NCI-H1092 (cell line): ENCODE measurements at regions not wholly inside any gene's neighbourhood (a gene's known extent, or its start where the extent isn't known, plus 50 kb on each side); places are given as distances from the start of the nearest gene placed in this dataset.

Experiments used
- DNase-seq: peaks from one replicate; lab custom pipeline; 2025; lab: John Stamatoyannopoulos, UW

- no peak for DNase-seq
Observed at GRCh38 chr3:152719264-152719663, 115.7 kb upstream of the P2RY1 start.

GRCh38 chr3:152720951-152721718, 113.8 kb upstream of the P2RY1 start:
- DNase-seq: no peak

- no peak for DNase-seq
Observed at GRCh38 chr3:152724270-152724669, 110.7 kb upstream of the P2RY1 start.

- DNase-seq: no peak
Observed at GRCh38 chr3:152728231-152728980, 106.5 kb upstream of the P2RY1 start.

GRCh38 chr3:152729906-152730305, 105.0 kb upstream of the P2RY1 start:
- no peak for DNase-seq

- DNase-seq: no peak
Observed at GRCh38 chr3:152731511-152731910, 103.4 kb upstream of the P2RY1 start.

GRCh38 chr3:152733584-152734119, 101.3 kb upstream of the P2RY1 start:
- no peak for DNase-seq

GRCh38 chr3:152737021-152737908, 97.7 kb upstream of the P2RY1 start:
- no peak for DNase-seq

GRCh38 chr3:152738656-152739055, 96.3 kb upstream of the P2RY1 start:
- DNase-seq: no peak

- DNase-seq: no peak
Observed at GRCh38 chr3:152742368-152743347, 92.3 kb upstream of the P2RY1 start.

GRCh38 chr3:152745646-152746045, 89.3 kb upstream of the P2RY1 start:
- no peak for DNase-seq

- no peak for DNase-seq
Observed at GRCh38 chr3:152754303-152754702, 80.6 kb upstream of the P2RY1 start.

GRCh38 chr3:152756807-152757206, 78.1 kb upstream of the P2RY1 start:
- no peak for DNase-seq

GRCh38 chr3:152760024-152760563, 74.8 kb upstream of the P2RY1 start:
- DNase-seq: no peak

GRCh38 chr3:152760591-152760990, 74.3 kb upstream of the P2RY1 start:
- DNase-seq: no peak

- no peak for DNase-seq
Observed at GRCh38 chr3:152768478-152768877, 66.5 kb upstream of the P2RY1 start.

GRCh38 chr3:152769523-152769922, 65.4 kb upstream of the P2RY1 start:
- no peak for DNase-seq

- no peak for DNase-seq
Observed at GRCh38 chr3:152770296-152770695, 64.6 kb upstream of the P2RY1 start.

- no peak for DNase-seq
Observed at GRCh38 chr3:152771120-152771519, 63.8 kb upstream of the P2RY1 start.

GRCh38 chr3:152772674-152773225, 62.2 kb upstream of the P2RY1 start:
- no peak for DNase-seq
